ENCODE measurements at regions not wholly inside any gene's neighbourhood (a gene's known extent, or its start where the extent isn't known, plus 50 kb on each side); places are given as distances from the start of the nearest gene placed in this dataset.

DNA sequence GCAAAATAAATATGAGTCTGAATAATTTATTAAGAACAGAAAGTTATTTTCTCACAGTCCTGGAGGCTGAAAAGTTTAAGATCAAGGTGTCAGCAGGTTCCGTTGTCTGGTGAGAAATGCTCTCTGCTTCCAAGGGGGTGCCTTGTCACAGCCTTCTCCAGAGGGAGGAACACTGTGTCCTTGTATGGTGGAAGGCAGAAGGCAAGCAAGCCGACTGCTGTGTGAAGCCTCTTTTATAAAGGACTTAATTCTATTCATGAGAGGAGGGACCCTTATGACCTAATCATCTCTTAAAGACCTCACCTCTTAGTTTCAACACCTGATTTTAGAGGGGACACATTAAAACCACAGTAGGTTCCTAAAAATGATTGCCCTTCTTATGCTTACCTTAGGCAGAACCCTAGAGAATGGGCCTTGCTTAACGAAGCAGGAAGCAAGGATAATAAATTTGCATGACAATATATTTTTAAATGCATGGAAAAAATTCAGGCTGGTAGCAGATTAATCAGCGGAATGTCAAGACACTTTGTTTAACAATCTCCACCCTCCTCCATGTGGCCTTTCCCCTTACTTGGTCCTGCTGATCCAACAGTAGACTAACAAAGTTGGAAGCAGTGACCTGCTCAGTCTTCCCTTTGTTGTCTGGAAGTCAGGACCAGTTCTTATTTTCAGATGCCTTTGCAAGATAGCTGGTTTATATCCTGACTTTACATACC lies 154.9 kb downstream of the DYRK2 start:
- Histone ChIP-seq H3K36me3 (ENCODE audit: control insufficient read depth in 2 of 2, insufficient read depth in 1 of 2, low read length in 2 of 2) (no peaks in the 10 kb centered on the region), H3K4me3 (ENCODE audit: low read depth, low read length) (no peak overlapping the region), H3K9me3 (ENCODE audit: control insufficient read depth, insufficient read depth, low read depth, low read length) (no peaks in the 10 kb centered on the region), H3K4me1 (ENCODE audit: control insufficient read depth, insufficient read depth, low read length) (no peaks in the 10 kb centered on the region), H3K27ac (ENCODE audit: extremely low read depth, low read depth, low read length) (no peak overlapping the region)
- TF ChIP-seq EGR2 (tag by site-specific recombination; IDR thresholded peaks at IDR 0.05; ENCODE audit: low read depth): no peak
- TF ChIP-seq ZNF138 (tag by site-specific recombination; IDR thresholded peaks at IDR 0.05; ENCODE audit: borderline replicate concordance): no peak
- no peak for TF ChIP-seq ZNF777 (tag by site-specific recombination; IDR thresholded peaks at IDR 0.05; ENCODE audit: borderline replicate concordance)
- TF ChIP-seq ZNF174 (tag by site-specific recombination; IDR thresholded peaks at IDR 0.05): no peak
- no peak for TF ChIP-seq GLI2 (tag by site-specific recombination; IDR thresholded peaks at IDR 0.05; ENCODE audit: borderline replicate concordance, low read depth)
- no peak for TF ChIP-seq ZNF423 (tag by site-specific recombination; IDR thresholded peaks at IDR 0.05)
- no peak for TF ChIP-seq ZNF670 (tag by site-specific recombination; IDR thresholded peaks at IDR 0.05; ENCODE audit: low read depth)
- no peak for TF ChIP-seq MZF1 (tag by site-specific recombination; IDR thresholded peaks at IDR 0.05; ENCODE audit: borderline replicate concordance)
- no peak for TF ChIP-seq ZSCAN16 (tag by site-specific recombination; IDR thresholded peaks at IDR 0.05)
- no peak for TF ChIP-seq ZNF221 (tag by site-specific recombination; IDR thresholded peaks at IDR 0.05; ENCODE audit: borderline replicate concordance)
- TF ChIP-seq, protein P1, sequence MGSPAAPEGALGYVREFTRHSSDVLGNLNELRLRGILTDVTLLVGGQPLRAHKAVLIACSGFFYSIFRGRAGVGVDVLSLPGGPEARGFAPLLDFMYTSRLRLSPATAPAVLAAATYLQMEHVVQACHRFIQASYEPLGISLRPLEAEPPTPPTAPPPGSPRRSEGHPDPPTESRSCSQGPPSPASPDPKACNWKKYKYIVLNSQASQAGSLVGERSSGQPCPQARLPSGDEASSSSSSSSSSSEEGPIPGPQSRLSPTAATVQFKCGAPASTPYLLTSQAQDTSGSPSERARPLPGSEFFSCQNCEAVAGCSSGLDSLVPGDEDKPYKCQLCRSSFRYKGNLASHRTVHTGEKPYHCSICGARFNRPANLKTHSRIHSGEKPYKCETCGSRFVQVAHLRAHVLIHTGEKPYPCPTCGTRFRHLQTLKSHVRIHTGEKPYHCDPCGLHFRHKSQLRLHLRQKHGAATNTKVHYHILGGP (tag by site-specific recombination; IDR thresholded peaks at IDR 0.05): no peak
- no peak for TF ChIP-seq ZNF529 (tag by site-specific recombination; IDR thresholded peaks at IDR 0.05; ENCODE audit: insufficient replicate concordance)
- TF ChIP-seq ZNF433 (tag by site-specific recombination; IDR thresholded peaks at IDR 0.05; ENCODE audit: low read depth): no peak
- no peak for TF ChIP-seq WT1 (tag by site-specific recombination; IDR thresholded peaks at IDR 0.05)
- no peak for TF ChIP-seq ZNF660 (tag by site-specific recombination; IDR thresholded peaks at IDR 0.05)
- TF ChIP-seq ZNF610 (tag by site-specific recombination; IDR thresholded peaks at IDR 0.05; ENCODE audit: borderline replicate concordance): no peak
- no peak for TF ChIP-seq ZNF10 (tag by site-specific recombination; IDR thresholded peaks at IDR 0.05)
- ChIA-PET POLR2A (no interaction called here), CTCF (no interaction called here)

DNA sequence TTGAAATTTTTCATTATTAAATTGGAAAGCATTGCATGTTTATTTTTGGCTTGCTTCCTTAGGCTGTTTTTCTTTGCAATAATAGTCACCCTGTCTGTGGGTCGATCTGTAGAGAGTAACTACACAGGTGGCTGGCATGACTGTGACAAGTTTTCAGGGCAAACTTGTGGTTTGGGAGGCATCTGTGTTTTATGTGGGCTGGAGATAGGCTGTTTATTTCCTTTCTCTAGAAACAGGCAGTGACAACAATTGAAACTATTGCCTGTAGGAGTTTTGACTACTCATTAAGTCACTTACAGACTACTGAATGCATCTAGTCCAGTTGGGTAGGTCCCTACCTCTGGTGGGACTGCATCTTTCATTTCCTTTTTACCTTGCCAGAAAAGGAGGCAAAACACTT lies 155.6 kb downstream of the DYRK2 start:
- H3K4me3 ChIP-seq (ENCODE audit: low read depth, low read length): no peak overlapping the region
- TF ChIP-seq ZBTB20 (tag by site-specific recombination; IDR thresholded peaks at IDR 0.05) (no peak), ZNF629 (tag by site-specific recombination; IDR thresholded peaks at IDR 0.05) (no peak), ZBTB17 (tag by site-specific recombination; IDR thresholded peaks at IDR 0.05) (no peak), BCL11A (tag by site-specific recombination; IDR thresholded peaks at IDR 0.05; ENCODE audit: low read depth) (no peak), YY1 (tag by site-specific recombination; IDR thresholded peaks at IDR 0.05) (no peak), ZNF292 (tag by site-specific recombination; IDR thresholded peaks at IDR 0.05; ENCODE audit: borderline replicate concordance, low read depth) (no peak), ZNF221 (tag by site-specific recombination; IDR thresholded peaks at IDR 0.05; ENCODE audit: borderline replicate concordance) (no peak)
- TF ChIP-seq, protein P2, sequence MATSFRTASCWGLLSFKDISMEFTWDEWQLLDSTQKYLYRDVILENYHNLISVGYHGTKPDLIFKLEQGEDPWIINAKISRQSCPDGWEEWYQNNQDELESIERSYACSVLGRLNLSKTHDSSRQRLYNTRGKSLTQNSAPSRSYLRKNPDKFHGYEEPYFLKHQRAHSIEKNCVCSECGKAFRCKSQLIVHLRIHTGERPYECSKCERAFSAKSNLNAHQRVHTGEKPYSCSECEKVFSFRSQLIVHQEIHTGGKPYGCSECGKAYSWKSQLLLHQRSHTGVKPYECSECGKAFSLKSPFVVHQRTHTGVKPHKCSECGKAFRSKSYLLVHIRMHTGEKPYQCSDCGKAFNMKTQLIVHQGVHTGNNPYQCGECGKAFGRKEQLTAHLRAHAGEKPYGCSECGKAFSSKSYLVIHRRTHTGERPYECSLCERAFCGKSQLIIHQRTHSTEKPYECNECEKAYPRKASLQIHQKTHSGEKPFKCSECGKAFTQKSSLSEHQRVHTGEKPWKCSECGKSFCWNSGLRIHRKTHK (tag by site-specific recombination; IDR thresholded peaks at IDR 0.05): no peak
- no peaks in the 10 kb centered on the region for H3K4me1 ChIP-seq (ENCODE audit: control insufficient read depth, insufficient read depth, low read length)
- CTCF ChIA-PET: no interaction called here
- no peaks in the 10 kb centered on the region for H3K9me3 ChIP-seq (ENCODE audit: control insufficient read depth, insufficient read depth, low read depth, low read length)
- POLR2A ChIA-PET: no interaction called here
- no peak overlapping the region for H3K27ac ChIP-seq (ENCODE audit: extremely low read depth, low read depth, low read length)
- no peaks in the 10 kb centered on the region for H3K36me3 ChIP-seq (ENCODE audit: control insufficient read depth in 2 of 2, insufficient read depth in 1 of 2, low read length in 2 of 2)

Data from HEK293 (cell line).